Skeletal muscle tissue (tissue), 3 donors: ENCODE measurements at regions not wholly inside any gene's neighbourhood (a gene's known extent, or its start where the extent isn't known, plus 50 kb on each side); places are given as distances from the start of the nearest gene placed in this dataset.

Experiments used
- H3K27ac ChIP-seq: one replicate; pipeline ENCODE4 v1.7.0; 2013; ENCODE audit warnings: mild to moderate bottlenecking, low read depth, low read length, inconsistent platforms
- H3K27me3 ChIP-seq, 3 donors: one replicate each; pipeline ENCODE4 v1.7.0; 2013; ENCODE audit warnings: low read length in 3 of 3; ENCODE audit not compliant: control insufficient read depth in 3 of 3, insufficient read depth in 3 of 3
- H3K36me3 ChIP-seq, 3 donors: one replicate each; pipeline ENCODE4 v1.7.0; 2013; ENCODE audit warnings: low read length in 3 of 3; ENCODE audit not compliant: control insufficient read depth in 3 of 3, insufficient read depth in 3 of 3
- H3K4me1 ChIP-seq, 3 donors: one replicate each; pipeline ENCODE4 v1.7.0; 2013; ENCODE audit warnings: low read length in 3 of 3, mild to moderate bottlenecking in 3 of 3; ENCODE audit not compliant: control insufficient read depth in 3 of 3, insufficient read depth in 3 of 3
- H3K4me3 ChIP-seq, 3 donors: one replicate each; pipeline ENCODE4 v1.7.0; 2013; ENCODE audit warnings: low read length in 3 of 3
- H3K9ac ChIP-seq, 3 donors: one replicate each; pipeline ENCODE4 v1.7.0; 2013; ENCODE audit warnings: low read length in 3 of 3, mild to moderate bottlenecking in 3 of 3, moderate library complexity in 2 of 3, low read depth in 1 of 3
- H3K9me3 ChIP-seq, 3 donors: one replicate each; pipeline ENCODE4 v1.7.0; 2013; ENCODE audit warnings: low read length in 3 of 3; ENCODE audit not compliant: control insufficient read depth in 3 of 3
- donor health status: Osteomylitis.

- Histone ChIP-seq H3K36me3 (no peaks in the 10 kb centered on the region), H3K27ac (no peak overlapping the region), H3K9ac (no peak overlapping the region), H3K4me3 (no peak overlapping the region), H3K9me3 (no peaks in the 10 kb centered on the region), H3K4me1 (no peaks in the 10 kb centered on the region), H3K27me3 (no peaks in the 10 kb centered on the region)
Observed at GRCh38 chr17:14488958-14489550, 188.2 kb downstream of the HS3ST3B1 start.

GRCh38 chr17:14487068-14487467 lies 186.2 kb downstream of the HS3ST3B1 start:
- H3K4me3 ChIP-seq, result no peak overlapping the region
- H3K4me1 ChIP-seq, result no peaks in the 10 kb centered on the region
- H3K27ac ChIP-seq, result no peak overlapping the region
- H3K27me3 ChIP-seq, result no peaks in the 10 kb centered on the region
- no peak overlapping the region for H3K9ac ChIP-seq
- no peaks in the 10 kb centered on the region for H3K36me3 ChIP-seq
- H3K9me3 ChIP-seq, result no peaks in the 10 kb centered on the region

DNA sequence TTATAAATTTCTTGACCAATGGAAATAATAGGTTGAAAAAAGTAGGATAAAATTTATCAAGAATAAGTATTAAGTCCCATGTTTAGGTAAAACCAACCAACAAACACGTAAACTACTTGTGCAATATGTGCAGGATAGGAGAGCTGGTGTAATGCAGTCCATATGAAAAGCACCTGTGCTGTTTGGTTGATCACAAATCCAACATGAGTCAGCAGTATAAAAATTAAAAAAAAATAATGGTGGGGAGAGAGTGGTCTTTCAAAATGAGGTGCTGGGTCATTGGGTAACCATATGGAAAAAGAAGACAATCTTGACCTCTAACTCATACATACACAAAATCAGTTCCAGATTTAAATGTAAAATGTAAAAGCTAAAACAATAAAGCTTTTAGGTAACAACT lies 181.8 kb downstream of the HS3ST3B1 start:
- Histone ChIP-seq H3K27ac (no peak overlapping the region), H3K9me3 (no peaks in the 10 kb centered on the region), H3K27me3 (no peaks in the 10 kb centered on the region), H3K36me3 (no peaks in the 10 kb centered on the region), H3K9ac (no peak overlapping the region), H3K4me3 (no peak overlapping the region), H3K4me1 (no peaks in the 10 kb centered on the region)

GRCh38 chr17:14481664-14482063 lies 180.8 kb downstream of the HS3ST3B1 start:
- Histone ChIP-seq H3K9me3 (no peaks in the 10 kb centered on the region), H3K27me3 (no peaks in the 10 kb centered on the region), H3K9ac (no peak overlapping the region), H3K4me3 (no peak overlapping the region), H3K4me1 (no peaks in the 10 kb centered on the region), H3K36me3 (no peaks in the 10 kb centered on the region), H3K27ac (no peak overlapping the region)

DNA sequence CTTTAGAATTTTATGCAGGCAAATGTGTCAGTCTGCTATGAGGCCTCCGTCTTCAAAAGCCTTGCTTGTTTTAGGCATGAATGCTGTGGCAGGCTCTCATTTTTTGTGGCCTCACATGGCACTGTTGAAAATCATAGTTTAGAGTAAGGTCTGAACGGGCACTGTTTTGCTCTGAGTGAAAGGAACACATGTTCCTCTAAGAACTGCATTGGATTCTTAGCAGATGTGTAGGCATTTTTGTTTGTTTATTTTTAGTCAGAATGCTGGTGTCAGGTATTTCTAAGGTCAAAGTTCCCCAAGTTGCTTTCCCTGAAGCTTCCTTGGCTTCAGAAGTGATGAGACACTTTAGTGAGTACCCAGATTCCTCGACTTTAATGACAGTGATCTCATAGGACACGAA lies 173.7 kb downstream of the HS3ST3B1 start:
- no peak overlapping the region for H3K27ac ChIP-seq
- no peaks in the 10 kb centered on the region for H3K4me1 ChIP-seq
- no peak overlapping the region for H3K4me3 ChIP-seq
- no peaks in the 10 kb centered on the region for H3K36me3 ChIP-seq
- H3K9me3 ChIP-seq, result no peaks in the 10 kb centered on the region
- H3K9ac ChIP-seq, result no peak overlapping the region
- H3K27me3 ChIP-seq, result no peaks in the 10 kb centered on the region

DNA sequence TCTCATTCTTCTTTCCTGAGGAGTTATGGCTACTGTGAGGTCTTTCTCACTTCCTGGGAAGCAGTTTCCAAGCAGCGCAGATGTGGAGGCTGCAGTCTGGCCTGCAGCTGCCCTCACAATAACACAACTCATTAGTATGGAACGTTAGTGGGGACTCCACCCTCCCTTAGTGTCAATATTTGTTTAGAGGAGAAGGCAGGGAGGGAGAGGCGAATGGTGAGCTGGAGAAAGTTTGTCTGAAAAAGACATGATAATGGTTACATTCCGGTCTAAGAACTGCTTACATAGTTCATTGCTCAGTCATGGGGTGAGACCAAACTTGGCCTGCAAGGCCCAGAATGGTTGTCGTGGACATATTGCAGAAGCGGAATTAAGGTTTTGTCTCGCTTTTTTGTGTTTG lies 170.2 kb downstream of the HS3ST3B1 start:
- H3K9me3 ChIP-seq, result no peaks in the 10 kb centered on the region
- no peak overlapping the region for H3K27ac ChIP-seq
- H3K4me3 ChIP-seq, result no peak overlapping the region
- H3K27me3 ChIP-seq, result no peaks in the 10 kb centered on the region
- no peaks in the 10 kb centered on the region for H3K4me1 ChIP-seq
- H3K9ac ChIP-seq, result no peak overlapping the region
- H3K36me3 ChIP-seq, result no peaks in the 10 kb centered on the region

GRCh38 chr17:14470417-14470816 lies 169.5 kb downstream of the HS3ST3B1 start:
- no peaks in the 10 kb centered on the region for H3K27me3 ChIP-seq
- no peak overlapping the region for H3K9ac ChIP-seq
- H3K9me3 ChIP-seq, result no peaks in the 10 kb centered on the region
- H3K4me3 ChIP-seq, result no peak overlapping the region
- no peaks in the 10 kb centered on the region for H3K36me3 ChIP-seq
- H3K4me1 ChIP-seq, result no peaks in the 10 kb centered on the region
- H3K27ac ChIP-seq, result no peak overlapping the region

- Histone ChIP-seq H3K9me3 (no peaks in the 10 kb centered on the region), H3K27me3 (no peaks in the 10 kb centered on the region), H3K4me3 (no peak overlapping the region), H3K9ac (no peak overlapping the region), H3K36me3 (no peaks in the 10 kb centered on the region), H3K27ac (no peak overlapping the region), H3K4me1 (no peaks in the 10 kb centered on the region)
Observed at GRCh38 chr17:14469971-14470370, 169.1 kb downstream of the HS3ST3B1 start.

DNA sequence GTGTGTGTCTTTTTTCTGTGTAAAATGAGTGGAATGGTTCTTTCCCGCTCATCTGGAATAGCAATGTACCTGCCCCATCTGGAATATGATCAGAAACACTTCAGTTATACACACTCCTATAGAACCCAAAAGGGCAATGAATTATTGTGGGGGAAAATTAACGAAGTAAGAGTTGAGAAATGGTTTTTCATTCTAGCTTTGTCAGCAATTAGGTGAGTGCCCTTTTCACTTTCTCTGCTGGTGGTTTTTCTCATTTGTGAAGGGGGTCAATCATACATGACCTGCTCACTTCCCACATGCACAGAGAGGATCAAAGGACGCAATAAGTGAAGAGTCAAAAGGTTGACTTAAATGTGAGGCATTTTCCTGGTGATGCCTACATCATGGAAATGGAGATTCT lies 168.0 kb downstream of the HS3ST3B1 start:
- H3K9ac ChIP-seq, result no peak overlapping the region
- H3K36me3 ChIP-seq, result no peaks in the 10 kb centered on the region
- no peak overlapping the region for H3K27ac ChIP-seq
- H3K27me3 ChIP-seq, result no peaks in the 10 kb centered on the region
- no peaks in the 10 kb centered on the region for H3K4me1 ChIP-seq
- no peaks in the 10 kb centered on the region for H3K9me3 ChIP-seq
- no peak overlapping the region for H3K4me3 ChIP-seq

- peaks cover 0 to 5% (median 0%) of the 10 kb centered on the region in 3 donors for H3K27me3 ChIP-seq
- peaks cover 0 to 3% (median 0%) of the 10 kb centered on the region in 3 donors for H3K9me3 ChIP-seq
- no peaks in the 10 kb centered on the region for H3K4me1 ChIP-seq
- no peak overlapping the region for H3K9ac ChIP-seq
- no peaks in the 10 kb centered on the region for H3K36me3 ChIP-seq
- no peak overlapping the region for H3K27ac ChIP-seq
- no peak overlapping the region for H3K4me3 ChIP-seq
Observed at GRCh38 chr17:14461227-14461548, 160.3 kb downstream of the HS3ST3B1 start.
